GM23338 (cell line): ENCODE measurements at regions not wholly inside any gene's neighbourhood (a gene's known extent, or its start where the extent isn't known, plus 50 kb on each side); places are given as distances from the start of the nearest gene placed in this dataset.

ENCODE experiments used
- ATAC-seq: fragments of 200-7000 bp; cut with Tn5 transposase; 3 replicates; pipeline ENCODE4 v1.9.1; 2020
- DNase-seq: peaks from one replicate; pipeline ENCODE4 v3.0.0-alpha.2; 2015; ENCODE audit warnings: low spot score
- H2AFZ ChIP-seq: fragments of 200-600 bp; sonication (generic); 2 replicates; pipeline ENCODE4 v1.8.0; 2016; ENCODE audit warnings: antibody characterized with exemption, mild to moderate bottlenecking, moderate library complexity
- H3F3A ChIP-seq: fragments of 200-600 bp; sonication (generic); replicated peaks from 2 replicates; pipeline ENCODE4 v1.8.0; 2017; ENCODE audit warnings: antibody characterized with exemption, mixed run types, low read depth
- H3K27ac ChIP-seq: fragments of 200-600 bp; sonication (generic); 2 replicates; pipeline ENCODE4 v1.6.1; 2016; ENCODE audit warnings: low read depth
- H3K27me3 ChIP-seq: fragments of 200-600 bp; sonication (generic); 2 replicates; pipeline ENCODE4 v1.8.0; 2016; ENCODE audit warnings: mild to moderate bottlenecking, mixed run types, moderate library complexity; ENCODE audit not compliant: insufficient read depth
- H3K36me3 ChIP-seq: fragments of 200-600 bp; sonication (generic); 2 replicates; pipeline ENCODE4 v1.8.0; 2016; ENCODE audit warnings: mild to moderate bottlenecking; ENCODE audit not compliant: insufficient read depth
- H3K4me1 ChIP-seq: fragments of 200-600 bp; sonication (generic); 2 replicates; pipeline ENCODE4 v1.8.0; 2016; ENCODE audit warnings: mild to moderate bottlenecking, moderate library complexity; ENCODE audit not compliant: insufficient read depth
- H3K4me2 ChIP-seq: fragments of 200-600 bp; sonication (generic); 2 replicates; pipeline ENCODE4 v1.7.1; 2017; ENCODE audit warnings: mixed run types
- H3K4me3 ChIP-seq: fragments of 200-600 bp; sonication (generic); 2 replicates; pipeline ENCODE4 v1.6.1; 2016; ENCODE audit warnings: mixed run types
- H3K79me2 ChIP-seq: fragments of 200-600 bp; sonication (generic); replicated peaks from 2 replicates; pipeline ENCODE4 v1.8.0; 2017; ENCODE audit warnings: mild to moderate bottlenecking; ENCODE audit not compliant: insufficient read depth
- H3K9me2 ChIP-seq: fragments of 200-600 bp; sonication (generic); 2 replicates; pipeline ENCODE4 v1.8.0; 2017; ENCODE audit not compliant: insufficient read depth
- H4K20me1 ChIP-seq: fragments of 200-600 bp; sonication (generic); replicated peaks from 2 replicates; pipeline ENCODE4 v1.8.0; 2017; ENCODE audit warnings: mild to moderate bottlenecking; ENCODE audit not compliant: insufficient read depth
- H3K27ac Mint-ChIP-seq: 2 replicates; pipeline ENCODE4 v1.8.0; 2020; ENCODE audit warnings: inconsistent platforms, mild to moderate bottlenecking, moderate library complexity, mixed read lengths
- H3K27me3 Mint-ChIP-seq: 3 replicates; pipeline ENCODE4 v1.8.0; 2022; ENCODE audit warnings: low read depth, mild to moderate bottlenecking, moderate library complexity, mixed read lengths, inconsistent platforms; ENCODE audit not compliant: insufficient read depth, poor library complexity
- H3K36me3 Mint-ChIP-seq: 3 replicates; pipeline ENCODE4 v1.8.0; 2021; ENCODE audit warnings: low read depth, mild to moderate bottlenecking, inconsistent platforms, moderate library complexity, mixed read lengths
- H3K4me1 Mint-ChIP-seq: 3 replicates; pipeline ENCODE4 v1.8.0; 2020; ENCODE audit warnings: mild to moderate bottlenecking, inconsistent platforms, mixed read lengths
- H3K4me3 Mint-ChIP-seq: 3 replicates; pipeline ENCODE4 v1.8.0; 2021; ENCODE audit warnings: moderate library complexity, mild to moderate bottlenecking, inconsistent platforms, mixed read lengths
- H3K9me3 Mint-ChIP-seq: 3 replicates; pipeline ENCODE4 v1.8.0; 2020; ENCODE audit warnings: moderate library complexity, mild to moderate bottlenecking, inconsistent platforms, mixed read lengths
- CREB1 ChIP-seq: fragments of 250-450 bp; sonication (Bioruptor Pico); IDR thresholded peaks from 2 replicates; pipeline ENCODE4 v1.5.0; 2020; ENCODE audit warnings: low read depth, mild to moderate bottlenecking, moderate library complexity
- EZH2 ChIP-seq: fragments of 200-600 bp; sonication (generic); IDR thresholded peaks from one replicate; pipeline ENCODE4 v1.8.0; 2017; ENCODE audit warnings: antibody characterized with exemption, mild to moderate bottlenecking, low read depth; ENCODE audit not compliant: unreplicated experiment
- EZH2phosphoT487 ChIP-seq: fragments of 200-600 bp; sonication (generic); IDR thresholded peaks from one replicate; pipeline ENCODE4 v1.8.1; 2018; ENCODE audit warnings: antibody characterized with exemption; ENCODE audit not compliant: unreplicated experiment
- JUNB ChIP-seq: IDR thresholded peaks from one replicate; pipeline ENCODE4 v1.6.1; 2016; ENCODE audit warnings: antibody characterized with exemption; ENCODE audit not compliant: unreplicated experiment
- NANOG ChIP-seq: IDR thresholded peaks from 2 replicates; pipeline ENCODE4 v1.6.1; 2016; ENCODE audit warnings: antibody characterized with exemption, borderline replicate concordance
- POLR2AphosphoS5 ChIP-seq: IDR thresholded peaks from 2 replicates; pipeline ENCODE4 v1.6.1; 2016; ENCODE audit warnings: antibody characterized with exemption, low read depth
- ZNF114 ChIP-seq: fragments of 250-450 bp; sonication (Bioruptor Pico); IDR thresholded peaks from 2 replicates; pipeline ENCODE4 v1.5.0; 2020; ENCODE audit warnings: mild to moderate bottlenecking, moderate library complexity
- ZNF331 ChIP-seq: fragments of 250-450 bp; sonication (Bioruptor Pico); IDR thresholded peaks from 2 replicates; pipeline ENCODE4 v1.5.0; 2020; ENCODE audit warnings: low read depth, mild to moderate bottlenecking, moderate library complexity
- TF ChIP-seq, protein P1 (sequence below): IDR thresholded peaks from one replicate; pipeline ENCODE4 v1.6.1; 2018; ENCODE audit warnings: antibody characterized with exemption; ENCODE audit not compliant: unreplicated experiment
- TF ChIP-seq, protein P2 (sequence below): fragments of 250-450 bp; sonication (Bioruptor Pico); IDR thresholded peaks from 2 replicates; pipeline ENCODE4 v1.5.0; 2020; ENCODE audit warnings: mild to moderate bottlenecking, moderate library complexity

DNA sequence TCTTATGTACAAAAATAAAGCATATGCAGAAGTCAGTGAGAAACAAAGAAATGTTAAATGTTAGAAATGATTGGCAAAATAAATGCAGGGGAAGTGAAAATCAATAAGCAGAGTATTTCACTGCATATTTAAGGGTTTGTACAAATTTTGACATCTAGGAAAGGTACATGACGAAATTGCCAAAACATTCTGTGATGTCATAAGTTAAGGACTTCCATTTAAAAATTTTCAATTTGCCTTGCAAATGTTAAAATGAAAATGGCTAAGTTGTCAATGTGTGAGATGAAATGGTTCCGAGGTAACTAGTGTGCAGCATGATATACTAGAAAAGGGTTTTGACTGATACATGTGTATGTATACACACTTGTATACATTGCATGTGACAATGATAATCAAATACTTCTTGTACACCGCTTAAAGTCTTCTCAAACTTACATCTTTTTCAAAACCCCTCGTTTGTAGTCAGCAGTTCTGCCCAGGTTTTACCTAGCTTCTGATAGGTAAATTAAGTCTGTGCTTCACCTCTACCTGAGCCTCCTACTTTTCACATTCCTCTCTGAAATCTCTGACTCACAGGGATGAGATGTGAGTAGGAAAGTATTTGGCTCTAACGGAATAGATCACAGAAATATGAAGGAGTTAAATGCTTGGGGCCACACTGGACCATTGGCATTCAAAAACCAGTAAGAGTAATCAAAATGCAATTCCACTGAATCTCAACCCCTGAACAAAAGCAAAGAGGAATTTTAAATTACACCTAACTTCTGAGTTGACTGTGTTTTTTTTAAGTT lies 442.4 kb upstream of the FOXG1 start (continued):
- TF ChIP-seq, protein P1, sequence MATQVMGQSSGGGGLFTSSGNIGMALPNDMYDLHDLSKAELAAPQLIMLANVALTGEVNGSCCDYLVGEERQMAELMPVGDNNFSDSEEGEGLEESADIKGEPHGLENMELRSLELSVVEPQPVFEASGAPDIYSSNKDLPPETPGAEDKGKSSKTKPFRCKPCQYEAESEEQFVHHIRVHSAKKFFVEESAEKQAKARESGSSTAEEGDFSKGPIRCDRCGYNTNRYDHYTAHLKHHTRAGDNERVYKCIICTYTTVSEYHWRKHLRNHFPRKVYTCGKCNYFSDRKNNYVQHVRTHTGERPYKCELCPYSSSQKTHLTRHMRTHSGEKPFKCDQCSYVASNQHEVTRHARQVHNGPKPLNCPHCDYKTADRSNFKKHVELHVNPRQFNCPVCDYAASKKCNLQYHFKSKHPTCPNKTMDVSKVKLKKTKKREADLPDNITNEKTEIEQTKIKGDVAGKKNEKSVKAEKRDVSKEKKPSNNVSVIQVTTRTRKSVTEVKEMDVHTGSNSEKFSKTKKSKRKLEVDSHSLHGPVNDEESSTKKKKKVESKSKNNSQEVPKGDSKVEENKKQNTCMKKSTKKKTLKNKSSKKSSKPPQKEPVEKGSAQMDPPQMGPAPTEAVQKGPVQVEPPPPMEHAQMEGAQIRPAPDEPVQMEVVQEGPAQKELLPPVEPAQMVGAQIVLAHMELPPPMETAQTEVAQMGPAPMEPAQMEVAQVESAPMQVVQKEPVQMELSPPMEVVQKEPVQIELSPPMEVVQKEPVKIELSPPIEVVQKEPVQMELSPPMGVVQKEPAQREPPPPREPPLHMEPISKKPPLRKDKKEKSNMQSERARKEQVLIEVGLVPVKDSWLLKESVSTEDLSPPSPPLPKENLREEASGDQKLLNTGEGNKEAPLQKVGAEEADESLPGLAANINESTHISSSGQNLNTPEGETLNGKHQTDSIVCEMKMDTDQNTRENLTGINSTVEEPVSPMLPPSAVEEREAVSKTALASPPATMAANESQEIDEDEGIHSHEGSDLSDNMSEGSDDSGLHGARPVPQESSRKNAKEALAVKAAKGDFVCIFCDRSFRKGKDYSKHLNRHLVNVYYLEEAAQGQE = no peak
- no peak for TF ChIP-seq EZH2

DNA sequence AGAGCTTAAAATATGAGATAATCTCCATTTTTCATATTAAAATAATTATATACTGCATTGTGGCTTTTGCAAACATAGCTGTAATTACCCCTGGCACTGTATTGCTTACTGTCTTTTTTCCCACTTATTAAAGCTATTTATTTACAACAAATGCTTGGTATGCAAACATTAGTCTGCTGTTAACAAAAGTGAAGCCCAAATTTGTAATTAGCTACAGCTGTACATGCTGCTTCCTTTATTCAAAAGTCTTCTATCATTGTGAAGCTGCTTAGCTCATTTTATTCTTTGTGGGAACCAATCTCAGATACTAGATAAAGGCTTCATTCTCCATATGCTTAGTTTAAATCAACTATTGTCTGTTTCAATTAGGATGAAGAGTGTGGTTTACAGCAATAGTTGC lies 425.8 kb upstream of the FOXG1 start:
- no peak overlapping the region for H3K4me2 ChIP-seq
- H3K27me3 ChIP-seq = no peaks in the 10 kb centered on the region
- no peaks in the 10 kb centered on the region for H3K27me3 Mint-ChIP-seq
- H3K4me1 ChIP-seq = no peaks in the 10 kb centered on the region
- no peak overlapping the region for H2AFZ ChIP-seq
- no peaks in the 10 kb centered on the region for H3K36me3 Mint-ChIP-seq
- ATAC-seq = no peak
- no peaks in the 10 kb centered on the region for H3K9me2 ChIP-seq
- no peak overlapping the region for H3K27ac ChIP-seq
- no peaks in the 10 kb centered on the region for H3K36me3 ChIP-seq
- no peaks in the 10 kb centered on the region for H3K9me3 Mint-ChIP-seq
- no peaks in the 10 kb centered on the region for H3F3A ChIP-seq
- no peak overlapping the region for H3K4me3 Mint-ChIP-seq
- H4K20me1 ChIP-seq = no peaks in the 10 kb centered on the region
- no peak for DNase-seq
- no peak overlapping the region for H3K4me3 ChIP-seq
- no peak overlapping the region for H3K27ac Mint-ChIP-seq
- H3K79me2 ChIP-seq = no peaks in the 10 kb centered on the region
- H3K4me1 Mint-ChIP-seq = no peaks in the 10 kb centered on the region
- TF ChIP-seq JUNB (no peak), NANOG (no peak), EZH2 (no peak), EZH2phosphoT487 (no peak), ZNF114 (CRISPR knock-in tag) (no peak), CREB1 (CRISPR knock-in tag) (no peak), POLR2AphosphoS5 (no peak), ZNF331 (CRISPR knock-in tag) (no peak)
- TF ChIP-seq, protein P1 = no peak
- TF ChIP-seq, protein P2, sequence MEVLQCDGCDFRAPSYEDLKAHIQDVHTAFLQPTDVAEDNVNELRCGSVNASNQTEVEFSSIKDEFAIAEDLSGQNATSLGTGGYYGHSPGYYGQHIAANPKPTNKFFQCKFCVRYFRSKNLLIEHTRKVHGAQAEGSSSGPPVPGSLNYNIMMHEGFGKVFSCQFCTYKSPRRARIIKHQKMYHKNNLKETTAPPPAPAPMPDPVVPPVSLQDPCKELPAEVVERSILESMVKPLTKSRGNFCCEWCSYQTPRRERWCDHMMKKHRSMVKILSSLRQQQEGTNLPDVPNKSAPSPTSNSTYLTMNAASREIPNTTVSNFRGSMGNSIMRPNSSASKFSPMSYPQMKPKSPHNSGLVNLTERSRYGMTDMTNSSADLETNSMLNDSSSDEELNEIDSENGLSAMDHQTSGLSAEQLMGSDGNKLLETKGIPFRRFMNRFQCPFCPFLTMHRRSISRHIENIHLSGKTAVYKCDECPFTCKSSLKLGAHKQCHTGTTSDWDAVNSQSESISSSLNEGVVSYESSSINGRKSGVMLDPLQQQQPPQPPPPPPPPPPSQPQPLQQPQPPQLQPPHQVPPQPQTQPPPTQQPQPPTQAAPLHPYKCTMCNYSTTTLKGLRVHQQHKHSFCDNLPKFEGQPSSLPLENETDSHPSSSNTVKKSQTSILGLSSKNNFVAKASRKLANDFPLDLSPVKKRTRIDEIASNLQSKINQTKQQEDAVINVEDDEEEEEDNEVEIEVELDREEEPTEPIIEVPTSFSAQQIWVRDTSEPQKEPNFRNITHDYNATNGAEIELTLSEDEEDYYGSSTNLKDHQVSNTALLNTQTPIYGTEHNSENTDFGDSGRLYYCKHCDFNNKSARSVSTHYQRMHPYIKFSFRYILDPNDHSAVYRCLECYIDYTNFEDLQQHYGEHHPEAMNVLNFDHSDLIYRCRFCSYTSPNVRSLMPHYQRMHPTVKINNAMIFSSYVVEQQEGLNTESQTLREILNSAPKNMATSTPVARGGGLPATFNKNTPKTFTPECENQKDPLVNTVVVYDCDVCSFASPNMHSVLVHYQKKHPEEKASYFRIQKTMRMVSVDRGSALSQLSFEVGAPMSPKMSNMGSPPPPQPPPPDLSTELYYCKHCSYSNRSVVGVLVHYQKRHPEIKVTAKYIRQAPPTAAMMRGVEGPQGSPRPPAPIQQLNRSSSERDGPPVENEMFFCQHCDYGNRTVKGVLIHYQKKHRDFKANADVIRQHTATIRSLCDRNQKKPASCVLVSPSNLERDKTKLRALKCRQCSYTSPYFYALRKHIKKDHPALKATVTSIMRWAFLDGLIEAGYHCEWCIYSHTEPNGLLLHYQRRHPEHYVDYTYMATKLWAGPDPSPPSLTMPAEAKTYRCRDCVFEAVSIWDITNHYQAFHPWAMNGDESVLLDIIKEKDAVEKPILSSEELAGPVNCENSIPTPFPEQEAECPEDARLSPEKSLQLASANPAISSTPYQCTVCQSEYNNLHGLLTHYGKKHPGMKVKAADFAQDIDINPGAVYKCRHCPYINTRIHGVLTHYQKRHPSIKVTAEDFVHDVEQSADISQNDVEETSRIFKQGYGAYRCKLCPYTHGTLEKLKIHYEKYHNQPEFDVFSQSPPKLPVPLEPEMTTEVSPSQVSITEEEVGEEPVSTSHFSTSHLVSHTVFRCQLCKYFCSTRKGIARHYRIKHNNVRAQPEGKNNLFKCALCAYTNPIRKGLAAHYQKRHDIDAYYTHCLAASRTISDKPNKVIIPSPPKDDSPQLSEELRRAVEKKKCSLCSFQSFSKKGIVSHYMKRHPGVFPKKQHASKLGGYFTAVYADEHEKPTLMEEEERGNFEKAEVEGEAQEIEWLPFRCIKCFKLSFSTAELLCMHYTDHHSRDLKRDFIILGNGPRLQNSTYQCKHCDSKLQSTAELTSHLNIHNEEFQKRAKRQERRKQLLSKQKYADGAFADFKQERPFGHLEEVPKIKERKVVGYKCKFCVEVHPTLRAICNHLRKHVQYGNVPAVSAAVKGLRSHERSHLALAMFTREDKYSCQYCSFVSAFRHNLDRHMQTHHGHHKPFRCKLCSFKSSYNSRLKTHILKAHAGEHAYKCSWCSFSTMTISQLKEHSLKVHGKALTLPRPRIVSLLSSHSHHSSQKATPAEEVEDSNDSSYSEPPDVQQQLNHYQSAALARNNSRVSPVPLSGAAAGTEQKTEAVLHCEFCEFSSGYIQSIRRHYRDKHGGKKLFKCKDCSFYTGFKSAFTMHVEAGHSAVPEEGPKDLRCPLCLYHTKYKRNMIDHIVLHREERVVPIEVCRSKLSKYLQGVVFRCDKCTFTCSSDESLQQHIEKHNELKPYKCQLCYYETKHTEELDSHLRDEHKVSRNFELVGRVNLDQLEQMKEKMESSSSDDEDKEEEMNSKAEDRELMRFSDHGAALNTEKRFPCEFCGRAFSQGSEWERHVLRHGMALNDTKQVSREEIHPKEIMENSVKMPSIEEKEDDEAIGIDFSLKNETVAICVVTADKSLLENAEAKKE (CRISPR knock-in tag) = no peak
